HG03097 (cell line): ENCODE measurements at regions not wholly inside any gene's neighbourhood (a gene's known extent, or its start where the extent isn't known, plus 50 kb on each side); places are given as distances from the start of the nearest gene placed in this dataset.
"Not testable (repeated sequence)": the region's sequence is repeated elsewhere in the genome, so short reads cannot be mapped to it uniquely, and the experiment has no call there.

Source experiments
- ATAC-seq: cut with Tn5 transposase; IDR thresholded peaks from one replicate; pipeline ENCODE4 v1.9.1; 2021; ENCODE audit not compliant: unreplicated experiment, low FRiP score

- ATAC-seq = no peak
Measured at GRCh38 chr1:185409763-185410528, 92.9 kb upstream of the IVNS1ABP start.

GRCh38 chr1:185409345-185409744, 92.3 kb upstream of the IVNS1ABP start:
- no peak for ATAC-seq

- no peak for ATAC-seq
Measured at GRCh38 chr1:185408700-185409270, 91.7 kb upstream of the IVNS1ABP start.

- ATAC-seq = no peak
Measured at GRCh38 chr1:185406691-185407009, 89.6 kb upstream of the IVNS1ABP start.

GRCh38 chr1:185406006-185406690, 89.1 kb upstream of the IVNS1ABP start:
- ATAC-seq = no peak

- no peak for ATAC-seq
Measured at GRCh38 chr1:185404907-185405568, 88.0 kb upstream of the IVNS1ABP start.

- no peak for ATAC-seq
Measured at GRCh38 chr1:185404291-185404690, 87.2 kb upstream of the IVNS1ABP start.

- ATAC-seq = no peak
Measured at GRCh38 chr1:185402930-185403329, 85.9 kb upstream of the IVNS1ABP start.

- ATAC-seq = no peak
Measured at GRCh38 chr1:185401019-185401418, 84.0 kb upstream of the IVNS1ABP start.

GRCh38 chr1:185400052-185400451, 83.0 kb upstream of the IVNS1ABP start:
- ATAC-seq = no peak

- no peak for ATAC-seq
Measured at GRCh38 chr1:185398599-185398998, 81.6 kb upstream of the IVNS1ABP start.

GRCh38 chr1:185398022-185398421, 81.0 kb upstream of the IVNS1ABP start:
- ATAC-seq = no peak

- no peak for ATAC-seq
Measured at GRCh38 chr1:185397183-185397582, 80.1 kb upstream of the IVNS1ABP start.

GRCh38 chr1:185396126-185396525, 79.1 kb upstream of the IVNS1ABP start:
- ATAC-seq = no peak

- ATAC-seq = no peak
Measured at GRCh38 chr1:185393815-185394214, 76.8 kb upstream of the IVNS1ABP start.

GRCh38 chr1:185393205-185393604, 76.2 kb upstream of the IVNS1ABP start:
- no peak for ATAC-seq

GRCh38 chr1:185388815-185389214, 71.8 kb upstream of the IVNS1ABP start:
- ATAC-seq = no peak

- ATAC-seq = no peak
Measured at GRCh38 chr1:185388346-185388745, 71.3 kb upstream of the IVNS1ABP start.

GRCh38 chr1:185385991-185386390, 68.9 kb upstream of the IVNS1ABP start:
- no peak for ATAC-seq

GRCh38 chr1:185383805-185384204, 66.8 kb upstream of the IVNS1ABP start:
- ATAC-seq = not testable (repeated sequence)

- no peak for ATAC-seq
Measured at GRCh38 chr1:185377831-185378230, 60.8 kb upstream of the IVNS1ABP start.
